Activated CD4-positive, alpha-beta T cell treated with anti-CD3 and anti-CD28 coated beads, Interleukin-2, Interleukin-4, amounts not matched to agents 100 ng/mL and 50 ng/mL, durations not matched to agents 16 hours and 8 hours (primary cell): ENCODE measurements at regions not wholly inside any gene's neighbourhood (a gene's known extent, or its start where the extent isn't known, plus 50 kb on each side); places are given as distances from the start of the nearest gene placed in this dataset.
"Not testable (repeated sequence)": the region's sequence is repeated elsewhere in the genome, so short reads cannot be mapped to it uniquely, and the experiment has no call there.

ENCODE experiments used
- DNase-seq: peaks from one replicate; pipeline ENCODE4 v3.0.0-alpha.2; 2020; ENCODE audit warnings: low spot score

DNA sequence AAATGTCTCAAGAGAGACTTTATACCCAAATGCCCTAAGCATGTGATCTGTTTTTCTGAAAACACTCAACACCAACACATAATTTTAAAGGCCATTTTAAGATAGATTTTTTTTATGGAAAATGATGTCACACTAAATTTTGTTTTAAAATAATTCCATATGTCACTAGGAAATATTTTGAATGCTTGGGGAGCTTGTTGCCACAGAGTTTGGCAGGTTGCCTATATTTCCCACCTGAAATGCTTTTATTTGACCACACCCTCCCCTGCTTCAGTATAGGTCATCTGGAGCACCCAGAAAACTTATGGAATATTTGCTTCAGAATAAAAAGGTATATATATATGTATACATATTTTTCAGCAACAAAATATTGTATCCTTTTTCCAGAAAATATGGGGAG is 180.0 kb upstream of the ANK3 start:
- DNase-seq = no peak

DNA sequence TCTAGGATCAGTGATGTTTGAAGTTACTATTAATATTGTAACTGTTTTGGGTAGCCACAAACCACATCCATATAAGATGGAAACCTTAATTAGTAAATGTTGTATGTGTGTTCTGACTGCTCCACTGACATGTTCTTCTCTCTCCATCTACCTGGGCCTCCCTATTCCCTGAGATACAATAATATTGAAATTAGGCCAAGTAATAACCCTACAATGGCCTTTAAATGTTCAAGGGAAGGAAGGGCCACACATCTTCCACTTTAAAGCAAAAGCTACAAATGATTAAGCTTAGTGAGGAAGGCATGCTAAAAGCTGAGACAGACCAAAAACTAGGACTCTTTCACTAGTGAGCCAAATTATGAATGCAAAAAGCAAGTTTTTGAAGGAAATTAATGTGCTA is 176.4 kb upstream of the ANK3 start:
- DNase-seq = peak; percentile 79

DNA sequence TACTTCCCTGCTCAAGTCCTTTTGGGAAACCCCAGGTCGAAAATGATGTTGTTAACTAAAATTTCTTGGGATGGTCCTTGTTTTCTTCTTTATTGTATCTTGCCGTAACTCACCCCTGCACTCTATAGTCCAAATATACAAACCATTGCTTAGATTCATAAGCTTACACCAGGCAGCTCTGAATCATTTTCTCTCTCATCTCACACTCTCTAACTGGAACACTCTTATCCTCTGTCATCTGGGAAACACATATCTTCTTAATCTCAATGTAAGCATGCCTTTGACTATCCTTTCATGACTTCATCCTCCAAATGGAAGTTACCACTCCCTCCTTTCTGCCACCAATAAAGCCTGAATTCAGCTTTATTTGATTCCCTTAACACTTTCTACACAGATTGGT is 175.8 kb upstream of the ANK3 start:
- DNase-seq = no peak

DNA sequence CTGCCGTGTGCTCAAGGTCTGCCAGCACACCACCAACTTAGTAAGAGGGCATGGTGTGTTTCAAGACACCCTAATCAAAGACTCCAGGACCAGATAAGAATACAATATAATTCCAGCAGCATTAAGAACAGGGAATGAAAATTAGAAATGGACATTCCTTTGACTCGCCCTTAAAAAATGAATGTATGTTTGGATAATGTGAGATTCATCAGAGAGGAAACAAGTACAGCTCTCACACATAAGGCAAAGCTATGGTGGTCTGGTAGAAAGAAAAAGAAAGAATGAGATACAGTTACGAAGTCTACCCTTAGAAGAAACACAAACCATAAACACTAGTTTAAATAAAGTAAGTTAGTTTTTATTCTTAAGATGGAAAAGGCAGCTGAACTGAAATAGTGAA is 174.8 kb upstream of the ANK3 start:
- no peak for DNase-seq

DNA sequence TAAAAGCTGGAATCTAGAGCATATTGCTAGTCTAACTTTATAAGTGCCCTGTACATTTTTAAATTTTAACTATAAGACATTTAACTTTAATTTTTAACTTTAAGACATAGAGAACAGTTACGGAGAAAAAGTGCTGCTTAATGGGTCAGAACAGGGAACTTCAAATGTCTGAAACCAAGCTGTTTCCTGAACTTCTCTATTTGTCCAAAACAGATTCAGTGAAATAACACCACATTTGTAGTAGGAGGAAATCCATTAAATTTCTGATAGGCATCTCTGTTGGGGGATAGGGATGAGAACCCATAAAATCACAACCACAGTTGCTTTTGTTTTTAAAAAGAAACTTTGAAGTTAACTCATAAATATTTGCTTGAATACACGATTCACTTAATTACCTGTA is 170.8 kb upstream of the ANK3 start:
- DNase-seq = no peak

DNA sequence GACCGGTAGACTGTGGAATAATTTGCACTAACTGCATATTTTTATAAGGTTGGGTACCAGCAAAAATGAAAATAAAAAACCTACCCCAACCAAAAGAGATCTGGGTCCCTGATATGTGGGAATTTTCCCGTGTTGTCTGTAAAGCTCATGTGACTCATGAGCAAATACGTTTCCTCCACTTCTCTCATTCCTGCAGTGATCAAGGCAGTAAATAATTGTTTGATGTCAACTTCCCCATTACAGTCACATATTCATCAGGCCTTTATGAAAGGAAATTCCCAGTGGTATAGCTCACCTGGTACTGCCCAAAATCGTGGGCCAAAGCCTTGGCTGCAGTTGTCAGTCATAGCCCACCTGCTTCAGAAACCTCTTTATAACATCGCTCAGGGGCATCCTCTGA is 166.0 kb upstream of the ANK3 start:
- DNase-seq = no peak

DNA sequence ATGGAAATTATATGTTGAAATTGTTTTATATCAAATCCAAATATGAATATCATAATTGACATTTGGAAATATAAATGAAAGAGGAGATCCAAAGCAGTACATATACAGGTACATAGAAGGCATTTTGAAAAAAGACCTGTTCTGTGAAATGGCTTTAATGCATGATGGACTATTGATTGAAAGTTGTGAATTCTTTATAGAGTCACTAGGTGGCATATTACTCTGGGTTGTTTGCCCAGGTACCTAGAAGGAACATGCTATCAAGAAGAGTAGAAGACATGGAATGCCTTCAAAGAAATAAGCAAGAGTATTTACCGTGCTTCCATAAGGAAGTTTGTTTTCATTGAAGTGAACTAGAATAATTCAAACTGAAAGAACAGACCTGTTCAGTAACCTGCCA is 160.0 kb upstream of the ANK3 start:
- DNase-seq = no peak

DNA sequence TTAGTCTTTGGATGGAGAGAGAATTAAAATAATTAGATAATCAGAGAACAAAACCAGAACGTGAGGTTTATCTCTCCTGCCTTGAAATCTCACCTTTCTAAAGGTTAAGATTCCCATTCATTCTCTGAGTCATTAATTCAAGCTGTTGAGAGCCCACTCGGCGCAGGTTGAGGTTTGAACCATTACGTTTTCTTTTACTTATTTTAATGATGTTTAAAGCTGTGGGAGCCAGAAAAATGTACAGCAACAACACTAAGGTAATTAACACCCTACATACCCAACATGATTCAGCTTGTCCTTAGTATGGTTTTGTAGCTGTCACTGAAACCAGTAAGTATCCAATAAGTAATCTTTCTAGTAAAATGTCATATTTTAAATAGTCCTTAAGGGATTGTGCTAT is 153.0 kb upstream of the ANK3 start:
- DNase-seq = no peak

DNA sequence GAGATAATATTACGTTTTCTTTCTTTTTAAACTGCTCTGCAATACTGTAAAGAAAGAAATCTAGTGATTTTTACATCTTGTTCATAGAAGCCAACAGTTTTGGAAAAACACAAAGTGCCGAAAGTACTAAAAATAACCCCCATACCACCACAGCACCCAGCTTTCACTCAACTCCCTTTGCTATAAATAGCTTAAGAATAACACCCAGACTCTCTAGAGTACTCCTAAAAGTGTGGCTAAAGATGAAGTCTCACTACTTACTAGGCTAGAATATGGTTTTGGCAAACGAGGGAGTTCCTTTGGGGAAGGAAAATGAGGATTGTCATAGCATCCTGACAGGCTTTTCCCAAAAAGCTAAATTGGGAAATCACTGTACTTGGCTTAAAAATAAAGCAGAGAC is 151.8 kb upstream of the ANK3 start:
- DNase-seq = no peak

DNA sequence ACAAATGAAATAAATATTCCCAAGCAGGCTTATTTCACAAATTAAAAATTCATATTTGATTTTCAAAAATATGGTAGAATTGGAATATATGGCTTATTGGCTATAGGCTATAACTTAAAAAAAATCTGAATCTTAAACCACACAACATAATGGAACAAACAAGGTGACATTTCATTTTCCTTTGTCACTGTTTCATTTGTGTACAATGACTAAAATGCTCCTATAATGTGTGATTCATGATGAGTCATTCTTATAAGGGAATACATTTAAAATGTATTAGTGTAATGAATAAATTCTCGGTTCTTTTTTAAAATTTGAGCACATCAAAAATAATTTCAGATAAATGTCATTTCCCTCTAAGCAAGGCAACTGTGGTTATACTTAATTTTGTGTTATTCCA is 148.0 kb upstream of the ANK3 start:
- DNase-seq = peak; percentile 69

DNA sequence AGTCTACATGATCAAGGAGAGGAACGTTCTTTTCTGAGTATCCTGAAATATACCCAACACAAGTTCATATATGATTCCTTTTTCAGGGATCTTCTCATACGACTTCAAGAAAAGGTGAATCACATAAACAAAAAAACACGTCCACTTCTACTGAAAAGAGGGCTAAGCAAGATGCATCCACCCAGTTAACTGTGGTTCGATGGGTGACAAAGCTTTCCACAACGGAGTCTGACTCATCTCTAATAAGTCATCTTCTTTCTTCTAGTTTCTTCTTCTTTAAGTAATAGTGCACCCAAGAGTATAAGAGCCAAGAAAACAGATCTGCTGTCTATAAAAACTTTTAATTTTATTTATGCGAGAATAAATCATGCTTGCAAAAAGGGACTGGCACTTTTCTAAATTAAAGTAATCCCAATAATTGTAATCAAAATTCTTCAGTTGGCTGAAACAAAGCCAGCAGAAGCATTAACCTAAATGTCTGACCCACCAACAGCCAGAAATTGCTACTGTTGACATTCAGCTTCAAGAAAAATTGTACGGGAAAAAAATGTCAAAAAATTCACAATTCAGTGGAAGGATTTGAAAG is 146.9 kb upstream of the ANK3 start:
- peak; percentile 76 for DNase-seq

DNA sequence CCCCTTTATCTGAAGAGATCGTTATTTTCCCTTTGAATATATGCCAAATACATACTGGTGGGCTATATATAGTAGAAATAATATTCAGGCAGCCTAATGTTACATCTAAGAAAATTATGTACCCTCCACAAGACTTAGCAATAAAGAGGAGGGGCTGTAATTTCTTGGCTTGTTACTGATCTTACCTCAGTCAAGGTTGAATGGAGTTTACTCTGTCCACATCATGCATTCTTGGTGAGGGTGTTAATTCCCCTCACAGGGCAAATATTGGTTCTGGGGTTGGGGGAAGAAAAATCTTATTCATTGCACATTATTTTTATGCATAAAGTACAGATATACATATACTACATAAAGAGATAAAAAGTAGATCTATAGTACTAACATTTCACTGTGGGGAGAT is 145.8 kb upstream of the ANK3 start:
- no peak for DNase-seq

DNA sequence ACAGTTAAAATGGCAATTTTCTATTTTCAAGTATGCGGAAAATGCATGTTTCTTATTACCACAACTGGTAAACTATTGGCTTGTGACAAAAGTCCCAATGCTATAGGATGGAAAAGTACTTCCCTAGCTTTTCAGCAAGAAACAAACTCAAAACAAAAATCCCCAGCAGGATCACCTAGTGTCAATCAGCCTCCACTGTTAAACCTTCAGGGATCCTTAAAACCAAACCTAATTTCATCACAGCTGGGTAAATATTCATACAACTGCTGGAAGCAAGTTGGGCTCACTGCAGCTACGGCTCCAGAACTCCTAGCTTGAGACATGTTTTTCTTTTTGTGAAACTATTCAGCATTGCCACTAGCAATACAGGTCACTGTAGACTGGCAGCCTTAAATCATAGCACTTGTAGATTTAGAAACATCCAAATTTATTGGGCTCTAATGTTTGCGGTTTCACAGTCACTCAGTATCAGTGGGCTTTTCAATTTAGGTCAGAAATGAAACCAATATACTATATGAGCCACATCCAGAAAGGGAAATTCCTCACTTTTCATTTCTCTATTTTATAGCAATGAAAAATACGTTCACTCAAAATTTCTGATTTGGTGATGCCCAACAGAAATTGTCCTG is 145.2 kb upstream of the ANK3 start:
- DNase-seq = peak; percentile 36

DNA sequence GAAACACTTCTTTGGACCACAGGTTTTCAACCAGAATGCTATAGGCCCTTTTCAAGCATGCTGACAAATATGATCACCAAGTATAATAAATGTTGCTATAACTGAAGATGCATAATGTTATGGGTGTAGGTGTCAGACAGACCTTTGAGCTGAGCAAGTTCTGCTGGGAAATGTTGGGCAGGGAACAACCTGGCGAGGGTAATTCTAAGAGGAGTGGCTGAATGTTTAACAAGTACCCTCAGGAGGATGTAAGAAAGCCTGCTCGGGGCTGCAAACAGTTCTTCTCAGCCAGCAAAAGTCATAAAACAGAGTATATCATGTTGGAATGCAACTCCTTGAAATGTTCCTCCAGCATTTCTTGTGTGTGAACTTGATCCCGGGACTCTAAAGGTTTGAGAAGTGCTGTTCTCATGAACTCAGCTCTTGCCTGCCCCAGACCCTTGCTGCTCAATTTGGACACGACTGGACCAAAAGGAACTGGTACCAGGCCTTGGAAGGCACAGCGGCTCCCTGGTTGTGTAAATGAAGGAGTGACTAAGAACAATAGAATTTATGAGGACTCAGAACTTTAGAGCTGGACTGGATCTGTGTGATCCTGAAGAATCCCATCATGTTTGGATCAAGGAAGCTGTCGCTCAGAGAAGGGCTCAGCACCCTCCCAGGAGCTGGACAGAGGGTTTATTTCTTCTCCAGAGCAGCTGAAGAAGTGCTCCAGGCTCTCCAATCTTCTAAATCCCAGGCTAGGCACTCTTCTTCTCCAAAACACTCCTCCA is 143.2 kb upstream of the ANK3 start:
- no peak for DNase-seq

DNA sequence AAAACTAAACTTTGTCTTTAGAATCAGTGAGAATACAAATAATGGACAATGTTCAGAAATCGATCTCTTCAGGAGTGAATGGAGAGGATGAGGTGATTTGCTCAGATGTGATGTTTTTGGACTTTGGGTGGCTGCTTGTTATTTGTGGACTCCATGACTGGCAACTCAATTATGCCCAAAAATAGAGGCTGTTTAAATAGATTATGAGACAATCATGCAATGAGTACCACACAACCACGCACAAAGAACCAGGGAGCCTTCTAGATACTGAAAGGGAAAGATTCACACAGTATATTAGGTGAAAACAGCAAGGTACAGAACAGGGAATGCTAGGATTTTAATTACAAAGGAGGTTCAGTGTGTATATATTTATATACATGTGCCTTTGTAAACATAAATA is 141.3 kb upstream of the ANK3 start:
- DNase-seq = no peak

DNA sequence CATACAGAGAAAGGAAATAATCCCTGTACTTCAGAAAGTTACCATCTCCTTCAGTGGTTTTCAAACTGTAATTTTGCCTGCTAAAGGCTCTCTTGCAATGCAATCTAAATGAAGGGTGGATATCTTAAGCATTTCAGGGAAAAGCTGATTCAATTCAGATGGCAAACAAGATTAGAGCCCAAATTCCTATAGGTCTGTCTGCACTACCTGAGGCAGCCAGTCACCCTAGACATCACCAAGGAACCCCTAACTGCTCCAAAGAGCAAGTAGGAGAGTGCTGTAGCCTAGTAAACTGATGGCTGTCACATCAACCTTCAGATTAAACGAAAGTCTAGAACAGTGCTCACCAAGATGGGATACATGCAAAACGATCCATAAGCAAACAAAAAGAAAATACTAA is 138.0 kb upstream of the ANK3 start:
- no peak for DNase-seq

DNA sequence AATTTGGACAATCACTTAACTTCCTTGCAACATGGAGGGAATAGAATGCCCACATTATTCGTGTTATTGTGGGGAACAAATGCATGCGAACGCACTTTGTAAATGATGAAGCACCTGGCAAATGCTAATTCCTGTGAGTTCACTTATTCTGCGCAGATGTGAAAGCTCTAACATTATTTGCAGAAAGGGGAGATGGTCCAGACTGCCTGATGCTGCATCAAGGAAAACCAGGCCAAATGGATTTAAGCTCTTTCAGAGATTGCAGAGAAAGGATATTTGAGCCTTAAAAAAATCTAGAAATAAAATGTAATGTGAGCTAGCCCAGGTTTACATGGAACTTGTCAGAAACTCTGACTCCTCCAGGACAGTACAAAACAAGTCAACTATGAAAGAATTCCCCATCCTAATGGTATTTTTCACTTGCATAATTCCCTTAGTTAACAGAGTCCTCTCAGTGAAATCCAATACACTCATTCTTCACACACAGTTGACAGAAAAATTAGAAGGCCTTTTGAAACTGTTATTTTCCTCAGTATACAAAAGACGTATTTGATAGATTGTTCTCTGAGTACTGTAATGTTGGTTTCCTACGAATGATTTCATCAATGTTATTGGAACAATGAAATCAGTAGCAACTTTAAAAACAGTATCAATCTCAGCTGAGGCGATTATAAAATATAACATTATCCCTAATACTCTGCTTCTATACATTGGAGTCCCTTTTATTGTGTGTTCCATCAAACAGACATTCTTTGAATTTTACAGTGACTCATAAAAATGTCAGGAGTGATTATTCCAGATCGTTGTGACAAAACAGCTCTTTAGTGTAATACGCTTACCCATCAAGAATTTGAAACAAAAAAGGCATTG is 136.3 kb upstream of the ANK3 start:
- DNase-seq = no peak

DNA sequence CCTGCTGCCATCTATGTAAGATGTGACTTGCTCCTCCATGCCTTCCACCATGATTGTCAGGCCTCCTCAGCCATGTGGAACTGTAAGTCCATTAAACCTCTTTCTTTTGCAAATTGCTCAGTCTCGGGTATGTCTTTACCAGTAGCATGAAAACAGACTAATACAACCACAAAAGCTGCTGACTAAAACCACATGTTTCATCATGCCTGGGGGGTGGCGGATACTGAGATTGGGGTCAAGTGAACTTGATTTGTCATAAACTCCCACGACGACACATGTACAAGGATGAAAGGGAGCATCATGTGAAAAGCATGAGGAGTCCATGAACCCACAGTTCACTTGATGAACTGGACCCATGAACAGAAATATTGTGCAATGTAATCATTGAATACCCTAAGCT is 134.9 kb upstream of the ANK3 start:
- DNase-seq = peak; percentile 34

DNA sequence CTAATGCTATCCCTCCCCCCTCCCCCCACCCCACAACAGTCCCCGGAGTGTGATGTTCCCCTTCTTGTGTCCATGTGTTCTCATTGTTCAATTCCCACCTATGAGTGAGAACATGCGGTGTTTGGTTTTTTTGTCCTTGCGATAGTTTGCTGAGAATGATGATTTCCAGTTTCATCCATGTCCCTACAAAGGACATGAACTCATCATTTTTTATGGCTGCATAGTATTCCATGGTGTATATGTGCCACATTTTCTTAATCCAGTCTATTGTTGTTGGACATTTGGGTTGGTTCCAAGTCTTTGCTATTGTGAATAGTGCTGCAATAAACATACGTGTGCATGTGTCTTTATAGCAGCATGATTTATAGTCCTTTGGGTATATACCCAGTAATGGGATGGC is 133.7 kb upstream of the ANK3 start:
- DNase-seq = not testable (repeated sequence)

DNA sequence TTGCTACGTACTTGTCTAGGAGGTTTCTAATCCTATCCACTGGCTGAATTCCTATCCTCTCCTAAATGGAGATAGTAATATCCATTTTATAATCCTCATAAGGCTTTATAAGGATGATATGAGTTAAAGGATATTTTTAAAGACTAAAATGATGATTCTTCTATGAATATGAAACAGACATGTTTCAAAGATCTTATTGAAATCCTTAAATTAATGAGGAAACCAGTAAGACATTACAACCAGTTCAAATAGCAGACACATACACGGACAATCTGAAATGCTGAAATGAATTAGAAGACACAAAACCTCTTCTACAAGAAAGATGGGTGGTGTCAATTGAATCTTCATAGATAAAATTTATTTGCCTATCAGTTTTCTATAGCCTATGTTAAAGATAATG is 132.9 kb upstream of the ANK3 start:
- no peak for DNase-seq

DNA sequence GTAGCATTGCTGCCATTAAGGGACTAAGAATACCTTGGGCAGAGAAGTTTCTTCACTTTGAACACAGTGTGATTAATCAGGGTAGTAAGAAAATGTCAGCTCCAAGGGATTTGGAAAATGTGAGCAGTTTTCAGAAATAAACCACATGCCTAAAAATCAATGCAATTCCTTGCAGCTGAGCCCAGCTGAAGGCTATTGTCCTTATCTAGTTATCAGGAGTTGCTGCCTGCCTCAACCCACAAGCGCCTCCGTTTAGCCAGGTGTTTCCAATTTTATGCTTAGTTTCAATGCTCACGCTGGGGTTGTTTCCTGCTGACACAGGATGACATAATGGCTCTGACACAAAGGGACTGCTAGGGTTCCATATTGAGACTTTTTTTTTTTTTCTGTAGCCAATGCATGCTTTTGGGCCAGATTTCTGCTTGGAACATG is 132.3 kb upstream of the ANK3 start:
- DNase-seq = peak; percentile 40

DNA sequence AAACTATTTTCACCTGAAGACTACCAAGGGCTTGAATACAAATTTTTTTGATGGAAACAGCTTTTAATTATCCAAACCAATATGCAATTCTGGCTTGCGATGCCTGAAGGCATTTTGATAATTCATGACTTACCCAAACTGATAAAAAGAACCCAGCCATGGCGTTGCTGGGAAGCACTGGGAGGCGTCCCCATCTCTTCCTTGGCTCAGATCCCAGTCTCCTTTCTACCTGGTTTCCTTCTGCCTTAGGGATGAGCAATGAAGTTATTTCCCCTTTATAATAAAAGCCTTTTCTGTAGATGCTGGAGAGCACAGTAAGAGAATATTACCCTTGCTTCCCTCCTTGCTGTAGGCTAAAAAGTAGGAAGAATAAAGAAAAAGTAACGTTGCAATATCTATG is 129.1 kb upstream of the ANK3 start:
- no peak for DNase-seq

DNA sequence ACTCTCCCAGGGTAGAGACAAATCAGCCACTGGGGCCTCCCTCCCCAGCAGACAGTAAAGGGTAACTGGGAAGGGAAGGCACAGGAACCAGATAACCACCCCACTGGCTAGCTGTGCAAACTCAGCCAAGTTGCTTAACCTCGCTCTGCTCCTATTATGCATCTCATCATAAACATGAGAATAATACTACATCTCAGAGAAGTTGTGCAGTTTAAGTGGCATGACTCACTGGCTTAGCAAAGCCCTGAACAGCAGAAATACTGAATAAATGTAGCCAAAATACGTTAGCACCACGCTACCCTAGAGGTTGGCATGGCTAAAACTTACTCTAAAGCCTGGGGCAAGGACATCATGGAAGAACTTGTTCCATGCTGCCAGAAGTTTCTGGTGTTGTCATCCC is 128.1 kb upstream of the ANK3 start:
- no peak for DNase-seq
